GM10248 (cell line): ENCODE measurements at regions not wholly inside any gene's neighbourhood (a gene's known extent, or its start where the extent isn't known, plus 50 kb on each side); places are given as distances from the start of the nearest gene placed in this dataset.
"Not testable (repeated sequence)": the region's sequence is repeated elsewhere in the genome, so short reads cannot be mapped to it uniquely, and the experiment has no call there.

ENCODE experiments used
- CTCF ChIA-PET: fragments of 300-600 bp; sonication (Branson Sonifier 250); formaldehyde crosslinking; extraction: SDS; loops from one replicate; lab custom pipeline; 2021; ENCODE audit warnings: antibody characterized with exemption; lab: Yijun Ruan, JAX
- POLR2A ChIA-PET: fragments of 350-650 bp; sonication (Branson Sonifier 250); formaldehyde crosslinking; extraction: SDS; loops from one replicate; lab custom pipeline; 2020; ENCODE audit warnings: antibody characterized with exemption; lab: Yijun Ruan, JAX
- DNase-seq: peaks from one replicate; pipeline ENCODE4 v3.0.0; 2012; ENCODE audit errors: extremely low spot score

- DNase-seq, POLR2A ChIA-PET, CTCF ChIA-PET: not testable (repeated sequence)
Observed at GRCh38 chr22:11017108-11017507, 4510.9 kb upstream of the OR11H1 start.

- POLR2A ChIA-PET, DNase-seq, CTCF ChIA-PET: not testable (repeated sequence)
Observed at GRCh38 chr22:11020522-11020921, 4507.5 kb upstream of the OR11H1 start.

GRCh38 chr22:11026541-11026940 is 4501.5 kb upstream of the OR11H1 start:
- POLR2A ChIA-PET, CTCF ChIA-PET: not testable (repeated sequence)

GRCh38 chr22:11027064-11027463 is 4500.9 kb upstream of the OR11H1 start:
- POLR2A ChIA-PET, DNase-seq, CTCF ChIA-PET: not testable (repeated sequence)

More at GRCh38 chr22:11026541-11026940, 4501.5 kb upstream of the OR11H1 start:
- DNase-seq: not testable (repeated sequence)

- POLR2A ChIA-PET, CTCF ChIA-PET, DNase-seq: not testable (repeated sequence)
Observed at GRCh38 chr22:11027532-11027931, 4500.5 kb upstream of the OR11H1 start.

GRCh38 chr22:11028180-11028579 is 4499.8 kb upstream of the OR11H1 start:
- DNase-seq, POLR2A ChIA-PET, CTCF ChIA-PET: not testable (repeated sequence)

GRCh38 chr22:11029534-11029933 is 4498.5 kb upstream of the OR11H1 start:
- DNase-seq, CTCF ChIA-PET, POLR2A ChIA-PET: not testable (repeated sequence)

- DNase-seq, POLR2A ChIA-PET, CTCF ChIA-PET: not testable (repeated sequence)
Observed at GRCh38 chr22:11029967-11030366, 4498.0 kb upstream of the OR11H1 start.

- CTCF ChIA-PET, POLR2A ChIA-PET, DNase-seq: not testable (repeated sequence)
Observed at GRCh38 chr22:11030571-11031410, 4497.2 kb upstream of the OR11H1 start.

GRCh38 chr22:11032115-11032514 is 4495.9 kb upstream of the OR11H1 start:
- CTCF ChIA-PET, DNase-seq, POLR2A ChIA-PET: not testable (repeated sequence)

GRCh38 chr22:11034660-11034987 is 4493.4 kb upstream of the OR11H1 start:
- CTCF ChIA-PET, POLR2A ChIA-PET, DNase-seq: not testable (repeated sequence)

GRCh38 chr22:11035031-11035873 is 4492.7 kb upstream of the OR11H1 start:
- DNase-seq, POLR2A ChIA-PET, CTCF ChIA-PET: not testable (repeated sequence)

GRCh38 chr22:11037314-11037713 is 4490.7 kb upstream of the OR11H1 start:
- POLR2A ChIA-PET, CTCF ChIA-PET, DNase-seq: not testable (repeated sequence)

- POLR2A ChIA-PET, CTCF ChIA-PET, DNase-seq: not testable (repeated sequence)
Observed at GRCh38 chr22:11037814-11038213, 4490.2 kb upstream of the OR11H1 start.

GRCh38 chr22:11038786-11039185 is 4489.2 kb upstream of the OR11H1 start:
- CTCF ChIA-PET, POLR2A ChIA-PET, DNase-seq: not testable (repeated sequence)

GRCh38 chr22:11041416-11041815 is 4486.6 kb upstream of the OR11H1 start:
- CTCF ChIA-PET, POLR2A ChIA-PET, DNase-seq: not testable (repeated sequence)
